ENCODE measurements at regions not wholly inside any gene's neighbourhood (a gene's known extent, or its start where the extent isn't known, plus 50 kb on each side); places are given as distances from the start of the nearest gene placed in this dataset.

- no peak overlapping the region for H4K91ac ChIP-seq (ENCODE audit: insufficient read depth, low read depth, low read length)
- H3K4me1 ChIP-seq (ENCODE audit: control insufficient read depth, insufficient read depth, low read length), result no peaks in the 10 kb centered on the region
- no peaks in the 10 kb centered on the region for H3K27me3 ChIP-seq (ENCODE audit: control insufficient read depth, insufficient read depth, low read length)
- H3K18ac ChIP-seq (ENCODE audit: low read depth, low read length), result no peak overlapping the region
- H4K20me1 ChIP-seq (ENCODE audit: insufficient read depth, low read length), result no peaks in the 10 kb centered on the region
- TF ChIP-seq RCOR1 (IDR thresholded peaks at IDR 0.05; ENCODE audit: insufficient replicate concordance, low read length), result no peak
- no peak for TF ChIP-seq MAFK (IDR thresholded peaks at IDR 0.05; ENCODE audit: low read depth, low read length)
- no peak for TF ChIP-seq MXI1 (IDR thresholded peaks at IDR 0.05; ENCODE audit: borderline replicate concordance, low read depth, low read length)
- TF ChIP-seq CEBPB (IDR thresholded peaks at IDR 0.05; ENCODE audit: low read depth, low read length), result no peak
- TF ChIP-seq CHD1 (IDR thresholded peaks at IDR 0.05; ENCODE audit: low read depth, low read length), result no peak
- TF ChIP-seq FOS (IDR thresholded peaks at IDR 0.05; ENCODE audit: low read depth, low read length), result no peak
- no peak for TF ChIP-seq USF2 (IDR thresholded peaks at IDR 0.05; ENCODE audit: low read depth, low read length)
- TF ChIP-seq POLR2A (IDR thresholded peaks at IDR 0.05; ENCODE audit: low read depth, low read length), result no peak
- TF ChIP-seq SMC3 (IDR thresholded peaks at IDR 0.05; ENCODE audit: low read depth, low read length), result no peak
- no peak for TF ChIP-seq ELK1 (IDR thresholded peaks at IDR 0.05; ENCODE audit: borderline replicate concordance, low read depth, low read length)
- no peak for TF ChIP-seq RFX5 (IDR thresholded peaks at IDR 0.05; ENCODE audit: low read depth, low read length)
- TF ChIP-seq NFE2L2 (IDR thresholded peaks at IDR 0.05; ENCODE audit: low read depth, low read length), result no peak
- TF ChIP-seq BHLHE40 (IDR thresholded peaks at IDR 0.05; ENCODE audit: low read depth, low read length), result no peak
- TF ChIP-seq CTCF (conservative IDR thresholded peaks at IDR 0.05; ENCODE audit: low read depth, low read length), result no peak
- no peak for TF ChIP-seq RAD21 (IDR thresholded peaks at IDR 0.05; ENCODE audit: low read length)
- no peak for TF ChIP-seq MAZ (IDR thresholded peaks at IDR 0.05; ENCODE audit: borderline replicate concordance, low read depth, low read length)
- in situ Hi-C loops (cut with MboI; ENCODE audit: low sequenced_read_pairs), result no loop called here
- no TSS peak for BruUV-seq (replicated peaks)
- no peak overlapping the region for H4K8ac ChIP-seq (ENCODE audit: low read depth in 2 of 2, low read length in 2 of 2)
- H2AFZ ChIP-seq (replicated peaks; ENCODE audit: low read length, poor library complexity), result no peak overlapping the region
- dilution Hi-C loops (cut with HindIII; ENCODE audit: low sequenced_read_pairs, unreplicated experiment), result no loop called here
- no peak overlapping the region for H2BK120ac ChIP-seq (ENCODE audit: low read depth, low read length)
- POLR2A ChIA-PET (ENCODE audit: unreplicated experiment), result no interaction called here
- intact Hi-C loops (cut with micrococcal nuclease), result no loop called here
- no peaks in the 10 kb centered on the region for H3K36me3 ChIP-seq (ENCODE audit: control insufficient read depth, insufficient read depth, low read length)
- no peak overlapping the region for H3K27ac ChIP-seq (ENCODE audit: insufficient read depth, low read length)
- ATAC-seq (ENCODE audit: low read depth) (no peak), DNase-seq (no peak)
- no peaks in the 10 kb centered on the region for H3K79me1 ChIP-seq (ENCODE audit: low read depth in 1 of 2, low read length in 2 of 2)
- no CpG with 5 or more reads among the region's 5 CpGs for WGBS, 2 experiments (ENCODE audit: extremely low coverage in 2 of 2, insufficient read length in 1 of 2)
- H2AK9ac ChIP-seq (replicated peaks; ENCODE audit: low read depth, low read length, poor library complexity), result no peak overlapping the region
- H3K23ac ChIP-seq (ENCODE audit: low read depth, low read length), result no peak overlapping the region
- no peaks in the 10 kb centered on the region for H3K9me1 ChIP-seq (ENCODE audit: insufficient read depth, low read length)
- H2AK5ac ChIP-seq (ENCODE audit: low read depth, low read length), result no peak overlapping the region
- no peak overlapping the region for H4K5ac ChIP-seq (ENCODE audit: low read depth, low read length)
- no peak overlapping the region for H3K4me2 ChIP-seq (ENCODE audit: low read depth, low read length)
- H3K56ac ChIP-seq (ENCODE audit: extremely low read depth, insufficient read depth, low read length), result no peak overlapping the region
- H3K9ac ChIP-seq (ENCODE audit: low read depth, low read length), result no peak overlapping the region
- H2BK15ac ChIP-seq (ENCODE audit: low read depth, low read length), result no peak overlapping the region
- CTCF ChIA-PET, result no interaction called here
- H2BK20ac ChIP-seq (ENCODE audit: low read depth, low read length), result no peak overlapping the region
- no peak overlapping the region for H3K14ac ChIP-seq (replicated peaks; ENCODE audit: low read depth, low read length)
- H3K9me3 ChIP-seq (ENCODE audit: control insufficient read depth, insufficient read depth, low read length), result peaks cover 32% of the 10 kb centered on the region
- no peak overlapping the region for H3K4me3 ChIP-seq (ENCODE audit: insufficient read depth, low read depth, low read length)
- H3K4ac ChIP-seq (ENCODE audit: low read depth, low read length), result no peak overlapping the region
- no peak overlapping the region for H2BK5ac ChIP-seq (ENCODE audit: low read depth, low read length, poor library complexity, severe bottlenecking)
Measured at GRCh38 chr1:4449972-4450371, 204.4 kb upstream of the AJAP1 start.
